IMR-90 (cell line): ENCODE measurements at regions not wholly inside any gene's neighbourhood (a gene's known extent, or its start where the extent isn't known, plus 50 kb on each side); places are given as distances from the start of the nearest gene placed in this dataset.

Source experiments
- ATAC-seq: fragments of 200-7000 bp; cut with Tn5 transposase; 2 replicates; pipeline ENCODE4 v1.9.1; 2020; ENCODE audit warnings: low read depth, mild to moderate bottlenecking, moderate library complexity
- BruUV-seq: library from RNA; stranded (reverse); fragments of 400-500 nt; replicated peaks from 2 replicates; lab custom pipeline; 2021; lab: Mats Ljungman, UMichigan
- CTCF ChIA-PET: fragments of 300-600 bp; formaldehyde crosslinking; extraction: SDS; loops from one replicate; lab custom pipeline; 2021; ENCODE audit warnings: antibody characterized with exemption; lab: Yijun Ruan, JAX
- POLR2A ChIA-PET: fragments of 300-600 bp; sonication (Branson Sonifier 250); formaldehyde crosslinking; loops from one replicate; lab custom pipeline; 2022; ENCODE audit warnings: antibody characterized with exemption; ENCODE audit not compliant: unreplicated experiment; lab: Charles Lee
- DNase-seq: peaks from one replicate; pipeline ENCODE4 v3.0.0; 2013
- H2AFZ ChIP-seq: replicated peaks from 2 replicates; pipeline ENCODE3; 2013; ENCODE audit warnings: low read length, mild to moderate bottlenecking; ENCODE audit not compliant: poor library complexity
- H2AK5ac ChIP-seq: 2 replicates; pipeline ENCODE4 v1.6.1; 2013; ENCODE audit warnings: low read depth, low read length, inconsistent platforms
- H2AK9ac ChIP-seq: replicated peaks from 2 replicates; pipeline ENCODE3; 2013; ENCODE audit warnings: mild to moderate bottlenecking, low read depth, low read length, moderate library complexity; ENCODE audit not compliant: poor library complexity
- H2BK120ac ChIP-seq: 2 replicates; pipeline ENCODE4 v1.6.1; 2013; ENCODE audit warnings: low read depth, low read length, inconsistent platforms
- H2BK15ac ChIP-seq: 3 replicates; pipeline ENCODE4 v1.6.1; 2013; ENCODE audit warnings: low read depth, low read length, inconsistent platforms
- H2BK20ac ChIP-seq: 2 replicates; pipeline ENCODE4 v1.6.1; 2013; ENCODE audit warnings: low read depth, mild to moderate bottlenecking, inconsistent platforms, low read length, moderate library complexity
- H2BK5ac ChIP-seq: 2 replicates; pipeline ENCODE4 v1.6.1; 2013; ENCODE audit warnings: mild to moderate bottlenecking, low read depth, low read length, inconsistent platforms; ENCODE audit not compliant: poor library complexity, severe bottlenecking
- H3K14ac ChIP-seq: replicated peaks from 2 replicates; pipeline ENCODE4 v1.6.1; 2013; ENCODE audit warnings: low read depth, low read length, inconsistent platforms
- H3K18ac ChIP-seq: 2 replicates; pipeline ENCODE4 v1.6.1; 2013; ENCODE audit warnings: low read depth, low read length, control low read depth
- H3K23ac ChIP-seq: 2 replicates; pipeline ENCODE4 v1.6.1; 2013; ENCODE audit warnings: low read depth, low read length, inconsistent platforms
- H3K27ac ChIP-seq: 2 replicates; pipeline ENCODE4 v1.5.1; 2013; ENCODE audit warnings: mild to moderate bottlenecking, control low read depth, low read length; ENCODE audit not compliant: insufficient read depth
- H3K27me3 ChIP-seq: 2 replicates; pipeline ENCODE4 v1.6.1; 2013; ENCODE audit warnings: low read length; ENCODE audit not compliant: control insufficient read depth, insufficient read depth
- H3K36me3 ChIP-seq: 2 replicates; pipeline ENCODE4 v1.6.1; 2013; ENCODE audit warnings: low read length, mixed read lengths; ENCODE audit not compliant: control insufficient read depth, insufficient read depth
- H3K4ac ChIP-seq: 2 replicates; pipeline ENCODE4 v1.6.1; 2013; ENCODE audit warnings: low read depth, low read length, inconsistent platforms
- H3K4me1 ChIP-seq: 2 replicates; pipeline ENCODE4 v1.6.1; 2013; ENCODE audit warnings: low read length, mixed read lengths; ENCODE audit not compliant: control insufficient read depth, insufficient read depth
- H3K4me2 ChIP-seq: 2 replicates; pipeline ENCODE4 v1.6.1; 2013; ENCODE audit warnings: low read depth, mild to moderate bottlenecking, control low read depth, low read length, moderate library complexity
- H3K4me3 ChIP-seq: 2 replicates; pipeline ENCODE4 v1.5.1; 2013; ENCODE audit warnings: low read depth, mild to moderate bottlenecking, control low read depth, low read length, moderate library complexity; ENCODE audit not compliant: insufficient read depth
- H3K56ac ChIP-seq: 2 replicates; pipeline ENCODE4 v1.6.1; 2013; ENCODE audit warnings: low read length, inconsistent platforms; ENCODE audit not compliant: insufficient read depth; ENCODE audit errors: extremely low read depth
- H3K79me1 ChIP-seq, 2 experiments: 2 replicates each; pipeline ENCODE4 v1.6.1; 2013; ENCODE audit warnings: low read length in 2 of 2, inconsistent platforms in 1 of 2, low read depth in 1 of 2
- H3K9ac ChIP-seq: 2 replicates; pipeline ENCODE4 v1.6.1; 2013; ENCODE audit warnings: low read depth, low read length, control low read depth
- H3K9me1 ChIP-seq: 2 replicates; pipeline ENCODE4 v1.6.1; 2013; ENCODE audit warnings: low read length, inconsistent platforms; ENCODE audit not compliant: insufficient read depth
- H3K9me3 ChIP-seq: 2 replicates; pipeline ENCODE4 v1.6.1; 2013; ENCODE audit warnings: low read length; ENCODE audit not compliant: control insufficient read depth, insufficient read depth
- H4K20me1 ChIP-seq: 2 replicates; pipeline ENCODE4 v1.6.1; 2013; ENCODE audit warnings: low read length, inconsistent platforms; ENCODE audit not compliant: insufficient read depth
- H4K5ac ChIP-seq: 2 replicates; pipeline ENCODE4 v1.6.1; 2013; ENCODE audit warnings: mild to moderate bottlenecking, low read depth, low read length, control low read depth
- H4K8ac ChIP-seq, 2 experiments: 2 replicates each; pipeline ENCODE4 v1.6.1; 2013; ENCODE audit warnings: low read depth in 2 of 2, low read length in 2 of 2, control low read depth in 1 of 2, inconsistent platforms in 1 of 2
- H4K91ac ChIP-seq: 2 replicates; pipeline ENCODE4 v1.6.1; 2013; ENCODE audit warnings: low read depth, low read length, inconsistent platforms; ENCODE audit not compliant: insufficient read depth
- BHLHE40 ChIP-seq: fragments of 150-350 bp; IDR thresholded peaks from 2 replicates; pipeline ENCODE4 v1.6.1; 2016; ENCODE audit warnings: mild to moderate bottlenecking, low read depth, low read length
- FOS ChIP-seq: fragments of 150-350 bp; IDR thresholded peaks from 2 replicates; pipeline ENCODE4 v1.6.1; 2016; ENCODE audit warnings: low read depth, low read length
- RAD21 ChIP-seq: IDR thresholded peaks from 2 replicates; pipeline ENCODE4 v1.6.1; 2012; ENCODE audit warnings: low read length, improper control_type of control experiment
- RCOR1 ChIP-seq: IDR thresholded peaks from 2 replicates; pipeline ENCODE4 v1.6.1; 2012; ENCODE audit warnings: mild to moderate bottlenecking, low read length, improper control_type of control experiment; ENCODE audit not compliant: insufficient replicate concordance
- RFX5 ChIP-seq: IDR thresholded peaks from 2 replicates; pipeline ENCODE4 v1.8.0; 2012; ENCODE audit warnings: low read depth, mild to moderate bottlenecking, low read length, moderate library complexity
- WGBS, 2 experiments: methylation state at CpG; one replicate each; pipeline versions ENCODE4 v1.1.5 to v1.1.7; 2013; ENCODE audit warnings: missing lambda C conversion rate in 2 of 2; ENCODE audit not compliant: insufficient read length in 1 of 2; ENCODE audit errors: extremely low coverage in 2 of 2; 5-methylcytosine and 5-hydroxymethylcytosine counted together
- dilution Hi-C: fragments of 300-500 bp; cut with HindIII; formaldehyde crosslinking; loops from one replicate; pipeline ENCODE4 v1.14.3; 2018; ENCODE audit warnings: low sequenced_read_pairs; ENCODE audit not compliant: unreplicated experiment
- in situ Hi-C: fragments of 300-500 bp; cut with MboI; formaldehyde crosslinking; loops from 3 replicates; pipeline ENCODE4 v1.14.3; 2019; ENCODE audit warnings: low sequenced_read_pairs, inconsistent platforms, mixed read lengths
- intact Hi-C: fragments of 100-400 bp; cut with micrococcal nuclease; formaldehyde crosslinking; loops from 2 replicates; pipeline ENCODE4 v1.10.0; 2022

DNA sequence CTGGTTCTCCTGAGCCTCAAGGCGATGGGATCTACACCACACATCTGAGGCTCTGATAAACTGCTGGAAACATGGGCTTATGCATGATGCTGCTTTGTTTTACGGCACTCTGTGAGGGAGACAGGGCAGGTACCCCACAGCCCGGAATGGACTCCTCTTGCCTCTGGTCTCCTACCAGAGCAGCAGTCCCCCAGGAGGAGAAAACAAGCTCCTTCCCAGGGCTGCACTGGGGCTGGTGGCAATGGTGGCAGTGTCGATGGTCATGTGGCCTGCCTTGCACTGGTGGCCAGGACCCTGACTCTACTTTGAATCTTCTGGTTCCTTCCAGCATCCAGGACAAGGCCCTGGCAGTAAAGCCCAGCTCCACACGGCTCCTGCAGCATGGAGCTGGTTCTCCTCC is 79.4 kb downstream of the TOMM20 start:
- WGBS, 2 experiments: 86% methylated on average over 1 of the region's 5 CpGs; no CpG with 5 or more reads in 1 of the 2 experiments
- H2BK20ac ChIP-seq: peak overlapping the region; percentile 88
- H4K91ac ChIP-seq: peak overlapping the region; percentile 90
- peak overlapping the region; percentile 57 for H2AFZ ChIP-seq
- in situ Hi-C loops (no loop called here), dilution Hi-C loops (no loop called here), intact Hi-C loops (loop anchor here (2.0 kb wide), 1 partner anchor 18 kb away; no protein-coding TSS in a partner anchor)
- CTCF ChIA-PET: interaction anchor here (0.7 kb wide), 1 partner anchor 769 kb away, joined by 3 read pairs; no protein-coding TSS in a partner anchor
- H3K4me1 ChIP-seq: peaks cover 25% of the 10 kb centered on the region
- peak overlapping the region; percentile 89 for H3K4ac ChIP-seq
- no peaks in the 10 kb centered on the region for H3K27me3 ChIP-seq
- peak overlapping the region; percentile 86 for H3K27ac ChIP-seq
- peak overlapping the region; percentile 82 for H3K18ac ChIP-seq
- H2AK9ac ChIP-seq: no peak overlapping the region
- H3K56ac ChIP-seq: peak overlapping the region; percentile 21; the same call in 1 of the 2 replicates
- no peak overlapping the region for H3K4me2 ChIP-seq
- DNase-seq (no peak), ATAC-seq (no peak)
- peak overlapping the region; percentile 84 for H2BK5ac ChIP-seq
- TF ChIP-seq BHLHE40 (no peak), RAD21 (no peak), FOS (no peak), RCOR1 (no peak), RFX5 (no peak)
- H3K4me3 ChIP-seq: no peak overlapping the region
- POLR2A ChIA-PET: no interaction called here
- H3K9ac ChIP-seq: peak overlapping the region; percentile 13; the same call in 1 of the 2 replicates
- no peaks in the 10 kb centered on the region for H3K79me1 ChIP-seq
- no TSS peak for BruUV-seq
- H2BK15ac ChIP-seq: peak overlapping the region; percentile 72
- peak overlapping the region; percentile 37 to 63; a peak in 2 of 4 replicates for H4K8ac ChIP-seq
- H3K9me3 ChIP-seq: no peaks in the 10 kb centered on the region
- H3K23ac ChIP-seq: peak overlapping the region; percentile 77; the same call in 1 of the 2 replicates
- H2AK5ac ChIP-seq: peak overlapping the region; percentile 97
- H3K14ac ChIP-seq: peak overlapping the region; percentile 76
- peak overlapping the region; percentile 91 for H2BK120ac ChIP-seq
- no peaks in the 10 kb centered on the region for H4K20me1 ChIP-seq
- no peaks in the 10 kb centered on the region for H3K36me3 ChIP-seq
- peak overlapping the region; percentile 84 for H4K5ac ChIP-seq
- peaks cover 12% of the 10 kb centered on the region for H3K9me1 ChIP-seq
